NCI-H2029 (cell line): ENCODE measurements at regions not wholly inside any gene's neighbourhood (a gene's known extent, or its start where the extent isn't known, plus 50 kb on each side); places are given as distances from the start of the nearest gene placed in this dataset.
"Not testable (repeated sequence)": the region's sequence is repeated elsewhere in the genome, so short reads cannot be mapped to it uniquely, and the experiment has no call there.

Experiments
- DNase-seq: peaks from one replicate; lab custom pipeline; 2025; lab: John Stamatoyannopoulos, UW

DNA sequence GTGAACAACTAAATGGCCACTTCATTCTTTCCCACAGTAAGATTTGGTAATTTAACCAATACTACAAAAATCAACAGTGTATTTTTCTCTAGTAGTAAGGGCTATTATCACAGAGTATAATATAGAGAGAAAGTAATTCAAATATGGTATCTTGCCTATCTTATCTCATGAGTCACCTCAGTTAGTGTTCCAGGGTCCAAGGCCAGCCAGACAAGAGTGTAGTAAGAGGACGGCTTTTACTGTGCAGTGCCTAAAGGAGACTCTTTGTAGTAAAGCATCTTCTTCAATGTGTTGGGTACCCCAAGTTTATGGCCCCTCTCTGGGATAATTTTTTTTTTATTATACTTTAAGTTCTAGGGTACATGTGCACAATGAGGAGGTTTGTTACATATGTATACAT lies 607.4 kb downstream of the PKHD1 start:
- no peak for DNase-seq

DNA sequence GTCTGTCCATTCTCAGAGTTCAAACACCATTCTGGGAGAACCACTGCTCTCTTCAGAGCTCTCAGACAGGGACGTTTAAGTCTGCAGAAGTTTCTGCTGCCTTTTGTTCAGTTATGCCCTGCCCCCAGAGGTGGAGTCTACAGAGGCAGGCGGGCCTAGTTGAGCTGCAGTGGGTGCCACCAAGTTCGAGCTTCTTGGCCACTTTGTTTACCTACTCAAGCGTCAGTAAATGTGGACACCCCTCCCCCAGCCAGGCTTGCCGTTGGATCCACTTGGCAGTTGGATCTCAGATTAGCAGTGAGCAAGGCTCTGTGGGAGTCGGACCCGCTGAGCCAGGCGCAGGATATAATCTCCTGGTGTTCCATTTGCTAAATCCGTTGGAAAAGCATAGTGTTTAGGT lies 601.5 kb downstream of the PKHD1 start:
- DNase-seq: not testable (repeated sequence)

DNA sequence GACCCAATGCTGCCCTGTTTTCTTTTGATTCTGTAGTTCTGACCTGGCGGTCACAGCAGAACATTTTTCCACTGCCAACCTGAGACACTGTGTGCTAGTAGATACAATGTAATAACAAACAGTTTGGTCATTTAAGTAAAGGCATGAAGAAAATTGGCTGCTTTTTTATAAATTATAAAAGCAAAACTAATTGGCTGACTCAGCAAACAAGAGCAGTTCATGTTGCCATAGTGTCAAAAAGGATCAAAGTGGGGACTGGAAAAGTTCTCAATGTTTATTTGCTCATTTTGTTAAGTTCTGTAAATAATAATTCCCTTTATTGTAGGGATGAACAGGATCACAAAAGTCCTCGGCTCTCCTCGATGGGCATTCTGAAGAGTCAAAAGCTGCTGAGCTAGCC lies 599.5 kb downstream of the PKHD1 start:
- no peak for DNase-seq

DNA sequence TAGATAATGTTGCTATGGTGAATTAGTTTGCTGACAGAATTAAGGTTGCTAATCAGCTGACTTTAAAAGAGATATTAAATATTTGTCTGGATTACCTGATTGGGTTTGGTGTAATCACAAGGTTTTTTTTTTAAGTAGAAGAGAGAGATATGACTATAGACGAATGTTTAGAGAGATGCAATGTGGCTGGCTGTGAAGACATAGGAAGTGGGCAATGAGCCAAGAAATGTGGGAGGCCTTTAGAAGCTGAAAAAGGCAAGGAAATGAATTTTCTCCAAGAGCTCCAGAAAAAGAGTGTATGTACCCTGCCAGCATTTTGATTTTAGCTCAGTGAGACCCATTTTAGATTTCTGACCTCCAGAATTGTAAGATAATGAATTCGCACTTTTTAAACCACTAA lies 598.3 kb downstream of the PKHD1 start:
- no peak for DNase-seq

DNA sequence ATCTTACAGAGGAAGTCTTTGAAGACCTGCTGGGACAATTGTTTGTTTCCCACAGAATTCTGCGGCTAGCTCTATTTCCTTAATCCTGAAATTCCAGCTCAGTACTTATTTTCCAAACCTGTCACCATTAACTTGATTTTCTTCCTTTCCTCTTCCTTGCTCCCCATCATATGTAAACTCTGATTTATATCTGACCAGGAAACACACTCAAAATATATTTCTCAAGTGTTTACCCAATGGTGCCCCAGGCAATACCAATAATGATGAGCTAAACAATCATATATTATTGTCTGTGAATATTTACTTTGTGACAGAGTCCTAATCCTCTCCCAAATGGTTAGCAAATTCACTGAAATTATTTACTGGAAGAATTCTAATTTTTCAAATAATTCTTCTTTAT lies 597.3 kb downstream of the PKHD1 start:
- no peak for DNase-seq

DNA sequence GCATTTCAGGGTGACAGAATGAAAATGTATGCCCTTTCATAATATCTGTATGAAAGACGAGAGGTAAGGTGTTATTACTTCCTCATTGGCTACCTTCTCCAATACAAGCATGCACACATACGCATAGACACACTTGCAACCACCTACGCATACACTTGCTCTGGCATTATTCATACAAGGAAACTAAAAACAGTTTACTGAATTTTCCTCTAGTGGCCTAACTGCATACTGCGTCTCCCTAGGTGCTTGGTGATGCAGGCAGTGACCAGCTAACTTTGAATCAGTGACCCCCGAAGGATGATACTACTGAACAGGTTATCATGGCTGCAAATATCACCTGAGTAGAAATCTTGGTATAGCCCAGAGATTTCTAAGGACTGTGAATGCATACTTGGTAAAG lies 593.1 kb downstream of the PKHD1 start:
- DNase-seq: no peak

DNA sequence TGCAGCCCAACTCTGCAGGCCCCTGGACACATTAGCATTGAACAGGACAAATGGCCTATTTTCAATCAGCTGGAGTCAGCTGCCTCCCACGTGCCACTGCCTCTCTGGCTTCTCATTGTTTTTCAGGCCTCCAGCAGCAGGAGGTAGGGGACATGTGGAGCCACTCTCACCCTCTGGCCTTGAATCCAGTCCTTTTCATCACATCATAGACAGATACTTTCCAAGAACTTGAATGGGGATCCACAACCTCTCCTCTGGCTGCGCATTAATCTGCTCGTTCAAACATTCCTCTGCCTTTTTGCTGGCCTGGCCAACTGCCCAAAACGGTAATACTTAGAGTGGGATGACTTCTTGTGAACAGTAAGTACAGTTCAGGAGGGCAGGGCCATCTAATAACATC lies 592.3 kb downstream of the PKHD1 start:
- no peak for DNase-seq

DNA sequence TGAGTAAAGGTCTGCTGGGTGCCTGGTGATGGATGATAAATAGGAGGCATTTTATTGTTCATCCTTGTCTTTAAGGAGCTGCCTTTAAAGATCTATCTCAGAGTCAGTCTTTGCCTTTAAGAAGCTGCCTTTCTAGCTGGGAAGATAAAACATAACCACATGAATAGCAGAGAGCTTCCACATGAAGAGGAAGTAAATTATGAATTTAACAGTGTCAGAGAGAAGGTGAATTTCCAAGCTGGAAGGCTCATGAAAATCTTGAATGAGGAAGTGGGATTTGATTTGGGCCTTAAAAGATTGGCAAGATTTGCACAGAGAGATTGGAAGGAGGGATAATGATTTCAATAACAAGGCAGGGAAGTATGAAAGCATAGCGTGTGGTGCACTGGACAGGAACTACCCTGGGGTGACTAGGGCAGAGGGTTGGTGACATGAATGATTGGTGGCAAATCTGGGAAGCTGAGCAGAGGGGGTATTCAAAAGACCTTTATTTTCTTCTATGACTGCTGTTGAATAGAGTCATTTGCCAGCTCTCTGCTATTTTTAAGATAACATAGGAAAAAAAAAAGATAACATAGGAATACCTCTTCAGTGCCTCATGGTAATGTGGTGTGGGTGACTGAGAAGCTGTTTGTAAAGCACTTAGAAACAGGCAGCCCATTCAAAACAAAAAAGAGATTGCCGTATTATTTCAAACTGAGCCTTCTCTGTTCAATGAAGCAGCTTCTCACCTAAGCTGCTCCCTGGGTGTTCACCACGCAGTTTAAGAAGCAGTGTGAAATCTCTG lies 591.6 kb downstream of the PKHD1 start:
- DNase-seq: no peak

DNA sequence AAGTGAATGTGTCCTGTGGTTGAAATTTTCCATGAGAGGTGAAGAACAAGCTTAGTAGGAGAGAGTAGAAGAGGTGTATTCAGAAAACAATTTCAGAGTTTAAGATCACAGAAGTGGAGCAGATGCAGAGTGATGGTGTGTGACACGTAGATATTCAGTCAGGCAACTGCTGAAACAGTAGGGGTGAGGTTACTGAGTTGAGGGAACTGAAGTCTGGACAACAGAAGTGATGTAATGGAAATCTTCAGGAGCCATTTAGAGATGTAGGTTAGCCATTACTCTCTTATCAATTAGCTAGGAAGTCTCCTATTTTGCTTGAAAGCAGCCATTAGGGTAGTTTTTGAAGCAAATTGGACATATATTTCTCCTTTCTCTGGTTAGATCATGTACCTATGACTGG lies 584.4 kb downstream of the PKHD1 start:
- DNase-seq: no peak

DNA sequence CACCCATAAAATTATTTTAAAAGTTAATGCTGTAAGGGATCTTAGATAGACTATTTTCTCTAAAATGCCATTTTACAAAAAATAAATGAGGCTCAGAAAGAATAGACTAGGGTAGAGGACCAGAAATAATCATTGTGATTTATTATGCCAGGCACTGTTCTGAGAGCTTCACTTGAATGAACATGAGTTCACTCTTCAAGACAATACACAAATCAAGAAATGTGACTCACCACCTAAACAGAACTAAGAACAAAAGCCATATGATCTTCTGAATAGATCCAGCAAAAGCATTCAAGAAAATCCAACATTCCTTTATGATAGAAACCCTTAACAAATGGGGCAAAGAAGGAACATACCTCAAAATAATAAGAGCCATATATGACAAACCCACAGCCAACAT lies 582.0 kb downstream of the PKHD1 start:
- DNase-seq: no peak

DNA sequence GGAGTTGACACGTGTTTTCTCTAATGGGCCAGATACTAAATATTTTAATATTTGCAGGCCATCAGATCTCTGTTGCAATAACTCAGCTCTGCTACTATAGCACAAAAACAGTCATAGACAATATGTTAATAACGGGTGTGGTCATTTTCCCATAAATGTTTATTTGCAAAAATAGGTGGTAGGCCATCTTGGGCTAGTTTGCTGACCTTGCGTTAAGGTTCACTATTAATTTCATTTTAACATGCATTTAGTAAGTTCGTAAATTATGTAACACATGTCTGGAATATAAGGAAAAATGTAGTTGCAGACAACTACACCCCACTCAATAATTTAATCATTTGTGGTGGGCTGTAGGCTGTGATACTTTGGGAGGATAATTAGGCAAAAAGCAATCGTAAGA lies 577.8 kb downstream of the PKHD1 start:
- no peak for DNase-seq

DNA sequence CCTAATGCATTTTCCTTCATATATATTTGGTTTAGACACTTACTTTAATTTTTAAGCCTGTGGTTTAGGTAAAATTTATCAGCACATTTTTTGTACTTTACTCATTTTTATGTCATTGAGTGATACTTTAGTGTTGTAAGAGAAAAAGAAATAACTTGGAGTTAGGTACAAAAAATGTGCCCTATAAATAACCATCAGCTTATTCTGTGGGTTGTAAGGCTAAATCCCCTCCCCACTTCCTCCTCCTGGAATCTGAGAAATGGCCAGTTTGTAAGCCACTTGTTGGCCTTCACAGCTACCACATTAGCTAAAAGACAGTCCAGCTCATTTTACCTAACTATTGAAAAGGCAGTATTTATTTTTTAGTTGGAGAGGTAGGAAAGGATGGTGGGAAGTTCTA lies 576.3 kb downstream of the PKHD1 start:
- no peak for DNase-seq

DNA sequence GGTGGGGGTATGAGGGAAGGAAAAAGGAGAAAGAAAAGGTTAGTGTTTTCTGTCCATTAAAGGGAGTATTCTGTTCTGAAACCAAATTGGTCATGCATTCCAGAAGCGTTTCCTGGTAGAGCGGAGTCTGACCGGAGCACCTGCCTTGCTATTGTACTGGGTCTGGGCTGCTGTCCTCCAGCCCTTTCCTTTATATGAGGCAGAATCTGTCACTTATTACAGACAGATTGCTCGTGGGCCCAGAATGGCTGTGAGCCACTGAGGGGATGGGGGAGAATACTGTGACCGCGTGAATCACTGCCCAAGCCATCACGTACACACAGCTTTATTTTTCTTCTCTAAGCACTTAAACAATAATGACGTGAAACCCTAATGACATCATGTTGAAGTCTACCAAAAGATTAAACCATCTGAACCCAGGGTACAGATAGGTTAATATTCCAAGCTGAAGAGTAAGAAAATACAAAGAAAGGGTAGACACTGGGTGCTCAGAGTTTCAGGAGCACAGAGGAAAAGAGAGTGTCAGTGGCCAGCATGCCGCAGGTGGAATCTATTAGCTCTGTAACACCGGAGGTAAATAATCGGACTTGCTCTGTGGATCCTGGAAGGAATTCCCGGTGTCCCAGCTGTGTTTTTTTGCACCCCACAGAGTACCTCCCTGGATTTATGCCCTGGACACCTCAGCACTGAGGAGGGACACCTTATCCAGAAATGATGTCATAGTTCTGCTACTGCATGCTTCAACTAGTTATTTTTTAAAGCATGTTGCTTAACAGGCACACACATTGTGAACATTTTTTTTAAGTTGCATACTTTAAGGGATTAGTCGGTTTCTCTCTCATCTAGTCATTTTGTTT lies 573.3 kb downstream of the PKHD1 start:
- DNase-seq: no peak

DNA sequence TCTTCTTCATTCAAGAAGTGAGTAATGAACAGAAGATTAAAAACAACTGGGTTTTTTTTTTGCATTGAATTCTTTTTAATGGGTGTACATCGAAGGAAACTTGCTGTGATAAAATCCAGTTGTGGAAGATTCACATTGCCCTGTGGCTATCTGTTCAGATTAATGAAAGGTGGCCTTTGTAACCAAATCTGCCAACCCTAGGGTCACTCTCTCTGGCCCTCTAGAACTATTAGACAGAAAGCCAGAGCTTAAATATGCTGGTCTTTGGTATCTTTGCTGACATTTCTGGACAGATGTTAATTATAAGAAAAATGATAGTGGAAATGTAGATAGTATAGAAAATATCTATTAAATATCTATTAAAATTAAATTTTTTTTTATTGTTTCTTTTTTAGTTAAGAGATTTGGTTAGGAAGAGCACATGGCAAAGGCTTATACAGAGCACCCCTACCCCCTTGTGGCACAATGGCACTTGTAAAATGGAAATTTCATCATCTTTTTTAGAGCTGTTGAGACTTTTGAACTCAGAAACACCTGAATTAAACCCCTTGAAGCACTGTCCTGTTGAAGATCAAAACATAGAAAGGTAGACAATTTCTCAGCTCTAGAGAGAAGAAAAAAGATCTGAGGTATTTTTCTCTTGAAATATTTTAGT lies 572.5 kb downstream of the PKHD1 start:
- no peak for DNase-seq

DNA sequence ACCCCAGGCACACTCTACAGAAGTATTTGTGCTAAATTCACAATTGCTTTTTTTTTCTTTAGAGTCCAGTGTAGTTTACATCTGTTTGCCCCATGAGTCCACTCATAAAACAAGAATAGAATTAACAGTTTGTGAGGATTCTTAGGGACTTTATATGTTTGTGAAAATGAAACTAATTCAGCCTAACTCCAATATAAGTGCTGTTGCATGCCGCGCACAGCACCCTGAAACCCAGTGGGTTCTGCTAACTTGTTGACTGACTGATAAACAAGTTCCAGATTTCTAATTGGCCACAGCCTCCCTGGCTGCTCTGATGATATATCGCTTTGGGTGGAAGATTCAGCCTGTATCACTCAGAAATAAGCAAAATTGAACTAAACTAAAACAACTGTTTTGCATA lies 561.4 kb downstream of the PKHD1 start:
- DNase-seq: no peak

DNA sequence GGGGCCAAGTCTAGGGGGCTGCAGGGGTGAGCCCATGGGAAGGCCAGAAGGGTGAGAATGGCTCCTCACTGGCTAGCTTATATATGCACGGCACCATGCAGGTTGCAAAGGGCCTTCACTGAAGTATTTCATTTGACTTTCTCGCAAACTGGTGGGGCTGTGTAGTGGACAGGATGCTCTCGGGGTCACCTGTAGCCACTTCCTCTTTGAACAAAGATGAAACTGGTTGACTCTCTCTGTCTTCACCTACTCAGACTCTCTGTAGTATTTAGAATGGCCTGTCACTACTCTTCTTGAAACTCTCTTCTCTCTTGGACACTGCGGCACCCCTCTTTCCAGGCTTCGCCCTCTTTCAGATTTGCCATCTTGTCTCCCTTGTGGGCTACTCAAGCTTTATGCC lies 560.5 kb downstream of the PKHD1 start:
- no peak for DNase-seq

DNA sequence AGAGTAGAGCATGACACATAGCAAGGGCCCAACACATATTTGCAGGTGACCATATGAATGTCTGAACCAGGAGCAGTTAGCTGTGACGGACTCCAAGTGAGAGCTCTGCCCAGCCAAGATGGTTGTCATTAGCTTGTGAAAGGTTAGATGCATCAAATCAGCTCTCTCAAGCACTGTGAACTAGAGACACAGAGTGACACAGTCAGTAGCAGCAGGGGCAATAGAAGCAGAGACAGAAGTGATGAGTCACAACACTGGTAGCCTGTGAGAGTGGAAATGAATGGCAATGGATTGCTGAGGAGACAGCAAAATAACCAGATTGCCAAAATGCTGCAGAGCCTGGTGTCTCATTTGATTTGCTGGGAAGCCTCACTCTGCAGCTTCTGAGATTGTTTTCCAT lies 558.9 kb downstream of the PKHD1 start:
- no peak for DNase-seq

DNA sequence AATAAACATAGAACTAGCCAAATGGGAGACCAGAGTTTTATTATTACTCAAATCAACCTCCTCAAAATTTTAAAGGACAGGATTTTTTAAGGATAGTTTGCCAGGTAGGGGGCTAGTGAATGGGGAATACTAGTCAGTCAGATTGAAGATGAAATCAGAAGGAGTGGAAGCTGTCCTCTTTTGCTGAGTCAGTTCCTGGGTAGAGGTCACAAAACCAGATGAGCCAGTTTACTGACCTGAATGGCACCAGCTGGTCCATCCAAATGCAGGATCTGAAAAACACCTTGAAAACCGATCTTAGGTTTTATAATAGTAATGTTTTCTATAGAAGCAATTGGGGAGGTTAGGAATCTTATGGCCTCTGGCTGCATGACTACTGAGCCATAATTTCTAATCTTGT lies 558.2 kb downstream of the PKHD1 start:
- no peak for DNase-seq

DNA sequence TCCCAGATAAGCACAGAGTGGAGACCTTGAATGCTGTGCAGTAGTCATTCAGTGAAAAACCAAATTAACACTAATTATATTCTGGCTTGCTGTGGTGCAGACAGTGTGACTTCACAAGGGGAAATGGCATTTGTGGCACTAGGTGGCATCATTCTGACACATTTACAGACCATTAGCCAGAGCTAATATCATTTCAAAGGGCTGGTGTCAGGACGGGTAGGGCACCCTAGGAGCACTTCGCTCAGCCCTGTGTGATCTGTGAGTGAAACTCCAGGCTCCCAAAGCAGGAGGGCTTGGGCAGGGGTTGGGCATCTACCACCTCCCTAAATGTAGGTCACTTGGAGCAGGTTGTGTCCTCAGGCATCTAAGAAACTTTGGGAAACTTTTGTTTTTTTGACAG lies 555.8 kb downstream of the PKHD1 start:
- DNase-seq: no peak

DNA sequence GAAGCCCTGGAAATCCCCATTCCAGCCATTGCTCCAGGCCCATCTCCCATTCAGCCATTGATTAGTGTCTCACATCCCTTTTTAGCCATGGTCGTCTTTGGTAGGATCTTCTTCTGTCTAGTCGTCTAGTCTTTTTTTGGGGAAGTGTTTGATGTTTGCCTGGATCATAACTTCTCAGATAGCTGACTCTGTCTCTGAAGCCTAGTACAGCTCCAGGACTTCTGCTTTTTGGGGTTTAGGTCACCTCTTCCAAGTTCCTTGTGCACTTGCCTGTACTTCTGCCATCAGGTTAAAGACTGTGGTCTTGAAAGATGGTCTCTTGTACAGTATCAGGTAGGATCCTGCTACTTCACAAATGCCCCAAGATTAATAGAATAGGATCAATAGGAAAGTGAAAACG lies 553.5 kb downstream of the PKHD1 start:
- no peak for DNase-seq

DNA sequence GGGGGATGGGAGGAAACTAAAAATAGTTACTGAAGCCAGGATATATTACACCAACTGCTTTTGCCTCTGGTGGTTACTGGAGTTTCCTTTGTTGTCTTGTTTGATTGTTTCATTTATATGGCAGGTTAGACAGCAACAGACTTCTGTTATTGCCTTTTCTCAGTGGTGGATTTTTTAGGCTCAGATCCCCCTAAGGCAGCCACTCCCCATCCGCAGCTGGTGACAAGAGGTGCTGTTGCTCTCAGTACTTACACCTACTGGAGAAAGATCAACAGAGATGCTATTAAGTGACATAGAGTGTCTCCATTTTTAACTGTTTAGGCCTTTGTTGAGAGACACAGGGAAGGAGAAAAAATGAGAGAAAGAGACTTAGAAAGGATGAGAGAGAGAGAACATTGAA lies 552.1 kb downstream of the PKHD1 start:
- DNase-seq: no peak

DNA sequence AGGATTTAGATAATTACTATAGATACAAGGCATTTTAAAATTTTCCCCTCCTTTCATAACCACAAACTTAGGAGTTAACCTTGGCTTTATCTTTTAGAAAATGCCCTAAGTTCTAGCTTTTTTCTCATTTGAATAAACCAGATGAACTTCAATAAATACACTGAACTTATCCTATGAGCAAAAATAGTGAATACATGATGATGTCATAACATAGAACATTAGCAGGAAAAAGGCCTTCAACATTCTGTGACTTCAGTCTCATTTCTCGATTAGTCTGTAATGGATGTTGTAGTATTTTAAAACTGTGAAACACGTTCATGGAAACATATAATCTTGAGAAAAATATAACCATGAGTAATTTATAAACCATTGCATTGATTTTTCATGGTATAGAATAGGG lies 550.7 kb downstream of the PKHD1 start:
- DNase-seq: no peak

DNA sequence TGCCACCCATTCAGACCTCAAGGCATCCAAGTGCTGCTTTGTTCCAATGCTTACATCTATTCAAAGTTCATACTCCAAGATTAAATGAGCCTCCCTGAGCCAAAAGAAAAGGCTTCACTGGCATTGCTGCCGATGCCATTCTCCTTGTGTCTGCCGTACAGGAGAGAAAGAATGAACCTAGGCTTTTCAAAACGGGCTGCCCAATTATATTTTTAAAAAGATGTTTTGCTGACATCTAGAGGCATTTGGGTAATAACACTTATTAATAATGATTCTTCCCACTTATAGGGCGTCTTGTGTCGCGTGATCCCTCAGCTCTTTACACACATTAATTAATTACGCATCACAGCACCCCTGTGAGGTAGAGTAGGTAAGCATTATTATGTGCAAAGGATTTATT lies 545.6 kb downstream of the PKHD1 start:
- no peak for DNase-seq
